ENCODE measurements at regions not wholly inside any gene's neighbourhood (a gene's known extent, or its start where the extent isn't known, plus 50 kb on each side); places are given as distances from the start of the nearest gene placed in this dataset.
"Not testable (repeated sequence)": the region's sequence is repeated elsewhere in the genome, so short reads cannot be mapped to it uniquely, and the experiment has no call there.

DNA sequence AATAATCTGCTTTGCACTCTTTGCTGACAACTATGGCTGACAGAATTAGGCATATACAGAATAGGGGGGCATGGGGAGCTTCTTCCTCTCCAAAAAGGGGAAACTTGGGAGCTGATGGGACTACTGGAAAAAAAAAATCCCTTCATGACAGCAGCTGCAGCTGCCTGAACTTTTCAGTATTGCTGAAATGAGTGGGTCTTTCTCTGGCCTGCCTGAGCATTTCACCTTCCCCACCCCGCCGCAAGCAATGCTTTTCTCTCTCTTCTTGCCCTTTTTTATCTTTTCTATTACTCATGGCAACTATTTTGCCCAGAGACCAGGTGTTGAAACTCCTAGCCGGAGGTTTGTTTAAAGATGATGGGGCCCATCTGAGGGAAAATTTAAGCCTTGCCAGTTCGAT lies 244.9 kb downstream of the SEMA3D start:
- no peak for DNase-seq

DNA sequence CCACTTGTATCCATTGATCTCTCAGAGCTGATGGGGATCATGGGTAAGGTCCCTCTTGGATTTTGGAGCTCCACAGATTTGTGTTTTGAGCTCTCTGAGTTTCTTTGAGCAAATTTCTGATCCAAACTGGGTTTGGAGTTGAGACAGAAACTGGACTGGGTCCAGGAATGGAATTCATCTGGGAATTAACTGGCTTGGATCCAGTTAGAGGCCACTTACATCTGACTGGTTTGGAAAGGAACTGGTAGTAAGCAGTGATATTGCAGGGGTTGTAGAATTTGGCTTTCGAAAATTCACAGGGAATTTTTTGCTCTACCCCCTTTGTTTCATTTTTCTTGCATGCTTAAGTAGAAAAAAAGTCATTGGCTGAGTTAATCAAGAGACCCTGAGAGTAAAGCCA lies 245.6 kb downstream of the SEMA3D start:
- no peak for DNase-seq

GRCh38 chr7:84939888-84940287 lies 247.0 kb downstream of the SEMA3D start:
- DNase-seq, result no peak

DNA sequence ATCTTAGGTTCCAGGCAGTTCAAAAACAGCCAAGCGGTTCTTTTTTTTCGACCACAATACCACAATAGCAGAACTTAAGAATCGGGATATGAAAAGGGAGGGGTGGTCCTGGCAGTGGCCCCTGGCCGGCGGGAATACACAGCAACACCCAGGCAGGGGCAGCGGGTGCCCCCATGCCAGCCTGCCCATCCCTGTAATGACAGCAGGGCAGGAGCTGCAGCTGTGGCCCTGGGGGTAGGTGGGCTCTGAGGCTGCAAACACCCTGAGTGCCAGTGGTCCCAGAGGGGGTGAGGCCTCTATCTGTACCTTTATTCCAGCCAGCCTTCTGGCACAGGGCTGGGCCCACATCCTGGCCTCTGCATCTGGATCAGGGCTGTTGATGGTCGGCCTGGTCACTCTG lies 247.4 kb downstream of the SEMA3D start:
- DNase-seq, result no peak

DNA sequence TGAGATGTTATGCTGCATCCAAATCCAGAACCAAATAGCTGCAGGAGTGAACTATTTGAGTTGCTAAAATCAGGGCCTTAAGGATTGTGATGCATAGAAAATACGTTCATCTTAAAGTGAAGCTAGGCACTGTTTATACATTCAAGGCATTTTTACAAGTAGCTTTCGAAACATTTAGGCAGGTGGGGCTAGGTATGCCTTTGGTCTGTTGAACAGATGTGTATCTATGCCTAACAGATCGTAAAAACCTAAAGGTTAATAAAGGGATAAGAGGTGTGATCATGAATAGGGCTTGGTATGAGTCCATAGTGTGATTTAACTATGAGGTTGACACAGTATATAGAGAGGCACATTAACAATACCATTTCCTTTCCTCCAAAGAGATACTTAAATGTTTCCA lies 262.5 kb downstream of the SEMA3D start:
- no peak for DNase-seq

DNA sequence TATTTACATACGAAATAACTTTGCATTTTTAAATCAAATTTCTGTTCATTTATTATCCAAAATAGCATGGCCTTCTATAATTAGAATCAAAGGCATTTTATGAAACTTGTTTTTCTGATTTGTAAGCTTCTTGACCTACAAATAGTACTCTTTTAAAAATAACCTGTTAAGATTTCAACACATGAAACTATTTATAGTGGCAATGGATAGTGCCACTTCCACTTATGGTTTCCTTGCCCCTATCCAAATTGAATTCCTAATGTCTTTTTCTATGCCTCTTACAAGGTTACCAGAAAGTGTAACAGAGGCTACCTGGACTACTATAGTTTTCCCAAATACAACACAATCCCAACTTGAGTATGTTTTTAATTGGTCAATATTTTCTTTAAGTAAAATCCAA lies 263.5 kb downstream of the SEMA3D start:
- no peak for DNase-seq

- DNase-seq, result no peak
Measured at GRCh38 chr7:84921154-84921553, 265.7 kb downstream of the SEMA3D start.

DNA sequence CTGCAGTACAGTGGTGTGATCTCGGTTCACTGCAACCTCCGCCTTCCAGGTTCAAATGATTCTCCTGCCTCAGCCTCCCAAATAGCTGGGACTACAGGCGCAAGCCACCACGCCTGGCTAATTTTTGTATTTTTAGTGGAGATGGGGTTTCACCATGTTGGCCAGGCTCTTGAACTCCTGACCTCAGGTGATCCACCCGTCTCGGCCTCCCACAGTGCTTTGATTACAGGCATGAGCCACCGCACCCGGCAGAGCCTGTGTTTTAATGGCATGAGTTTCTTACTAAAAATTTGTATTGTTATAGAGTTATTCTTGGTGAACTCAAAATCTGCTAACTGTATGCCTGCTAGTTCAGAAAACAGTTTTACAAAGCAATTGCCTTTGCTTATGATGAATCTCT lies 269.9 kb downstream of the SEMA3D start:
- DNase-seq, result not testable (repeated sequence)

DNA sequence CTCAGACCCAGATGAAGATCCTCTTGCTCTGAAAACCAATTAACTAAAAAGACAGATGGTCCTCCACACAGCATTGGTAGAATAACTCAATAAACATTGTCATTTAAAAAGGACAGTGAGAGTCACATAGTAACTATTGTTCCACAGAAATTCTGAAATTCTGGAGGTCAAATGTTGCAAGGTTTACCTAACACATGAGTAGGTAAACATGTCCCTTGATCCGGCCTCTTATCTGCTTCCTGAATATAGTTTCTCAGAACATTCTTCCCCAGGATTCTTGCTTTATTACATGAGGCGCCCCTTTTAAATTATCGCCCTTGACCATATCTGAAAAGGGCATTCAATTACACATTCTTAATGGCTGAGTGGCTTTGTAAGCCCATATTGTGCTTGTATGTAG lies 270.7 kb downstream of the SEMA3D start:
- no peak for DNase-seq

GRCh38 chr7:84914598-84914997 lies 272.3 kb downstream of the SEMA3D start:
- DNase-seq, result no peak

- DNase-seq, result no peak
Measured at GRCh38 chr7:84913731-84914130, 273.1 kb downstream of the SEMA3D start.

- DNase-seq, result no peak
Measured at GRCh38 chr7:84912993-84913635, 273.7 kb downstream of the SEMA3D start.

- no peak for DNase-seq
Measured at GRCh38 chr7:84912537-84912936, 274.3 kb downstream of the SEMA3D start.

DNA sequence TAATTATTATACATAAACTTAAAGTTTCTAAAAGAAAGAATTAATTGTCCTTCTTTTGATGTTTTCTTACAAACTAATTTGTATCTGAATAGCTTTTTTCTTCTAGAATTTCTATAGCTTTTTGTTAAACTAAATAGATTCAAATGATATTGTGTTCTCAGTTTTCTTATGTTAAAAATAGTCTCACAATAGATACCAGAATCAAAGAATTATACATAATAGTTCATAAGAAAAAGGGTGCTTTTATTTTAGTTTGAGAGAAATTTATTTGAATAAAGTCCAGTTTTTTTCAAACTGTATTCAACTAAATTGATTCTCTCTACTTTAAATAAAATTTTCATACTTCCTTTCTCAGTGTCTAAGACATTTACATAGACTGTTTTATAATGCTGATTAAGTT lies 274.8 kb downstream of the SEMA3D start:
- DNase-seq, result no peak

GRCh38 chr7:84911077-84911476 lies 275.8 kb downstream of the SEMA3D start:
- no peak for DNase-seq

- DNase-seq, result not testable (repeated sequence)
Measured at GRCh38 chr7:84910322-84910721, 276.5 kb downstream of the SEMA3D start.

DNA sequence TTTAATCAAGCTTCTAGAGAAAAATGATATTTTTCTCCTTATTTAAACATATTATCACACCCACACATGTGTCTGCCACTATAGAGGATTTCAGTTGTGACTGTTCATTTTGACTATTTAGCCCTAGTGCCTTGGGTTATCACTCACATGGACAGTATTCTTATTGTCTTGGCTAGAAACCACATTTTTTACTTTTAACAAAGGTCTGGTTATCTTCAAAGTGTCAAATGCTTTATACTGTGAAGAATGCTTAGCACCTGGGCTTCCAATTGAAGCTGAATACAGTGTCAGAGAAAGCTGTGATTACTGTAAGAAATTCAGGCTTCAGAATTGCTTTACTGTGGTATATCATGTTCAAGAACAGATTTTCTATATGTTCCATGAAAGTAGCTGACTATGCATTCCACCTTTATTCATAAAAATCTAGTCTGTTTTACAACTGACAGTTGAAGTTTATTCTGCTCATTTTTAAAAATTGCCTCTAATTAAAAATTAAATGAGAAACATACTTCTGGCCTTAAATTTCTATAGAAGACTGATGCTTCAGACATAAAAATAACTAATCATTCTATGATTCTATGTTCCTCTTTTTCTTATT lies 278.6 kb downstream of the SEMA3D start:
- DNase-seq, result no peak

GRCh38 chr7:84906889-84907288 lies 280.0 kb downstream of the SEMA3D start:
- no peak for DNase-seq

DNA sequence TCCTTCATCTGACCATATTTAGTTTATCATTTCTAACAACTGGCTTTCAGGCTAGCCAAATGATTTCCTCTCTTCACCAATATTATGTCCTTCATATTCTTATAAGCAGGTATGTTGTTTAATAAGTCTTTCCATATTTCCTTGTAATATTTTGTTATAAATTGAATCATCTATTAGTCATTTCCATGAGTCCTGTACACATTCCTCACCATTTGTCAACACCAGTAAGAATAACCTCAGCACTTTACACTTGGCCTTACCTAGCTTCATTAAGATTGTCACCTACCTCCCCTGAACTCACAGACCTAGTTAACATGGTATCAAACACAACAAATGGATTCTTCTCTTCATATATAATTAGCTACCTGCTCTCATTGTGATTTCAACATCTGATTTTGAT lies 282.3 kb downstream of the SEMA3D start:
- DNase-seq, result no peak

DNA sequence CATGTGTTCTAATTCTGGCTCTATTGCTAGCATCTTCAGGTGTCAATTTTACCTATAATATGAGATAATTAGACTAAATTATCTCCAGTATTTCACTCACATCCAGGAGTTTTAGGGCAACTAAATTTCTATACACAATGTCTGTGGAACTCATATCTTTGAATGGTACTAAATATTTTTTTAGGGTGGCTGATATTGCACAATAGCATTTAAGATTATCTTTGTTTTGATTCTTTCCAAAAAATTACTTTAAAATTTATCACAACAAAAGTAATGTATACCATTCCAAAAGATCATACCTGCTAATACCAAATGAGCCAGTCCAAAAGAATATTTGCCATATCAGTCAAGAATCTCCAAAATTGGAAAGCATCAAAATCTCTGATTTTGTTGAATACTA lies 285.5 kb downstream of the SEMA3D start:
- no peak for DNase-seq

- no peak for DNase-seq
Measured at GRCh38 chr7:84900215-84900614, 286.6 kb downstream of the SEMA3D start.

DNA sequence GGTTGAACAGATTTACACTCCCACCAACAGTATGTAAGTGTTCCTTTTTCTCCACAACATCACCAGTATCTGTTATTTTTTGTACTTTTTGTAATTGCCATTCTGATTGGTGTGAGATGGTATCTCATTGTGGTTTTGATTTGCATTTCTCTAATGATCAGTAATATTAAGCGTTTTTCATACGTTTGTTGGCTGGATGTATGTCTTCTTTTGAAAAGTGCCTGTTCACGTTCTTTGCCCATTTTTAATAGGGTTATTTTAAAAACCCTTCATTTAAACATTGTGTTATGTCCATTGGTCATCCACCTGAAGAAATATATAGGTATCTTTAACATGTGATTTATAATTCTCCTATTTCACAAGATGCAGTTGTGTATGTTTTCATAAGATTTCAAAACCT lies 291.3 kb downstream of the SEMA3D start:
- no peak for DNase-seq

- not testable (repeated sequence) for DNase-seq
Measured at GRCh38 chr7:84883570-84883969, 303.3 kb downstream of the SEMA3D start.

- DNase-seq, result not testable (repeated sequence)
Measured at GRCh38 chr7:84880326-84880997, 306.4 kb downstream of the SEMA3D start.

All from NCI-H1436 treated with DMSO at 0.1 percent for 48 hours (cell line).